Panc1 (cell line): ENCODE measurements at regions not wholly inside any gene's neighbourhood (a gene's known extent, or its start where the extent isn't known, plus 50 kb on each side); places are given as distances from the start of the nearest gene placed in this dataset.

Experiments
- POLR2AphosphoS5 ChIP-seq: IDR thresholded peaks from 2 replicates; pipeline ENCODE4 v1.6.1; 2012; ENCODE audit warnings: mild to moderate bottlenecking, low read depth, low read length, moderate library complexity
- REST ChIP-seq, 2 experiments: IDR thresholded peaks; 2 replicates each; pipeline ENCODE4 v1.6.1; 2011 to 2012; ENCODE audit warnings: low read depth in 2 of 2, control low read depth in 1 of 2, low read length in 1 of 2, mild to moderate bottlenecking in 1 of 2, moderate library complexity in 1 of 2; ENCODE audit not compliant: insufficient read depth in 1 of 2
- TF ChIP-seq, protein P1 (sequence below): fragments of 450-650 bp; IDR thresholded peaks from 2 replicates; pipeline ENCODE4 v1.5.1; 2017; ENCODE audit warnings: mild to moderate bottlenecking

DNA sequence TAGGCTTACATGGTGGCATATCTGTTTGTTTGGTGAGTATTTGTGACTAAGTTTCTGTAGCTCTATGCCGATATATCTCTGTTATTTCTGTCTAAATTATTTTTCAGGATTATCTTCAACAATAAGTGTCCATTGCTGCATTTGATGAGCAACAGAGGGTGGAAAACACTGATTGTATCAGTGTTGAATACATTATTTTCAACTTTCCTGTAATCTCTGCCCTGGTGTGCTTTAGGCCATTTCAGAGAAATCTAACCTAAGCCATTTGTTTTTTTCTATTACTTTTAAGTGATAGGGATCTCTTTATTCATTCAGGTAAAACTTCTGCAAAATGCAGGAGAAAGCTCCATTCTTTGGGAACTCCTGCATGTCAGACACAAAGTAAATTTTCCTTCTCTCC, 654.5 kb downstream of the RNF144A start:
- TF ChIP-seq, protein P1, sequence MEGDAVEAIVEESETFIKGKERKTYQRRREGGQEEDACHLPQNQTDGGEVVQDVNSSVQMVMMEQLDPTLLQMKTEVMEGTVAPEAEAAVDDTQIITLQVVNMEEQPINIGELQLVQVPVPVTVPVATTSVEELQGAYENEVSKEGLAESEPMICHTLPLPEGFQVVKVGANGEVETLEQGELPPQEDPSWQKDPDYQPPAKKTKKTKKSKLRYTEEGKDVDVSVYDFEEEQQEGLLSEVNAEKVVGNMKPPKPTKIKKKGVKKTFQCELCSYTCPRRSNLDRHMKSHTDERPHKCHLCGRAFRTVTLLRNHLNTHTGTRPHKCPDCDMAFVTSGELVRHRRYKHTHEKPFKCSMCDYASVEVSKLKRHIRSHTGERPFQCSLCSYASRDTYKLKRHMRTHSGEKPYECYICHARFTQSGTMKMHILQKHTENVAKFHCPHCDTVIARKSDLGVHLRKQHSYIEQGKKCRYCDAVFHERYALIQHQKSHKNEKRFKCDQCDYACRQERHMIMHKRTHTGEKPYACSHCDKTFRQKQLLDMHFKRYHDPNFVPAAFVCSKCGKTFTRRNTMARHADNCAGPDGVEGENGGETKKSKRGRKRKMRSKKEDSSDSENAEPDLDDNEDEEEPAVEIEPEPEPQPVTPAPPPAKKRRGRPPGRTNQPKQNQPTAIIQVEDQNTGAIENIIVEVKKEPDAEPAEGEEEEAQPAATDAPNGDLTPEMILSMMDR, result no peak
- TF ChIP-seq REST (IDR thresholded peaks at IDR 0.05; ENCODE audit: insufficient read depth in 1 of 2, low read depth in 2 of 2, low read length in 1 of 2) (no peak), POLR2AphosphoS5 (no peak)
